HFF-Myc (cell line): ENCODE measurements at regions not wholly inside any gene's neighbourhood (a gene's known extent, or its start where the extent isn't known, plus 50 kb on each side); places are given as distances from the start of the nearest gene placed in this dataset.

ENCODE experiments used
- DNase-seq: peaks from one replicate; pipeline ENCODE4 v3.0.0-alpha.2; 2011; ENCODE audit warnings: low read depth; ENCODE audit errors: extremely low read depth
- H3K4me3 ChIP-seq: replicated peaks from 2 replicates; pipeline ENCODE4 v1.5.1; 2011; ENCODE audit warnings: low read depth, mild to moderate bottlenecking, control low read depth, low read length
- TF ChIP-seq, protein P1 (sequence below): IDR thresholded peaks from 2 replicates; pipeline ENCODE4 v1.5.1; 2012; ENCODE audit warnings: mild to moderate bottlenecking, low read depth, low read length, control low read depth; ENCODE audit errors: missing control alignments

DNA sequence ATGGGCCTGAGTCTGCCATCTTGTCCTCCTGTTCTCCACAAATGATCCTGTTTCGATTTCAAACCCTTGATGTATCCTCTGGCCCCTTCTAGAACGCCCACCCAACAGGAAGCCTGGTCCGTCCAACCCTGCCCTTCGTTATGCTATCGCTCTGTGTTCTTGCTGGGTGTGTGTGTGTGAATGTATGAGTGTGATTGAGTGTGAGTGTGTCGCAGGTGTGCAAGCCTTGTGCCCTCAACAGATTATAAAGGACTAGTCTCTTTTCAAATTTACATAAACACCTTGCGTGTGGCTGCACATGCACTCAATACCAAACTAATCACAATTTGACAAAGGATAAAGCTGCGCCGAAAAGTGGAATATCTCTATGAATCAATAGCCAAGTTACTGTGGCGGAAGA, 149.5 kb upstream of the SALL3 start:
- no peak overlapping the region for H3K4me3 ChIP-seq
- no peak for DNase-seq
- TF ChIP-seq, protein P1, sequence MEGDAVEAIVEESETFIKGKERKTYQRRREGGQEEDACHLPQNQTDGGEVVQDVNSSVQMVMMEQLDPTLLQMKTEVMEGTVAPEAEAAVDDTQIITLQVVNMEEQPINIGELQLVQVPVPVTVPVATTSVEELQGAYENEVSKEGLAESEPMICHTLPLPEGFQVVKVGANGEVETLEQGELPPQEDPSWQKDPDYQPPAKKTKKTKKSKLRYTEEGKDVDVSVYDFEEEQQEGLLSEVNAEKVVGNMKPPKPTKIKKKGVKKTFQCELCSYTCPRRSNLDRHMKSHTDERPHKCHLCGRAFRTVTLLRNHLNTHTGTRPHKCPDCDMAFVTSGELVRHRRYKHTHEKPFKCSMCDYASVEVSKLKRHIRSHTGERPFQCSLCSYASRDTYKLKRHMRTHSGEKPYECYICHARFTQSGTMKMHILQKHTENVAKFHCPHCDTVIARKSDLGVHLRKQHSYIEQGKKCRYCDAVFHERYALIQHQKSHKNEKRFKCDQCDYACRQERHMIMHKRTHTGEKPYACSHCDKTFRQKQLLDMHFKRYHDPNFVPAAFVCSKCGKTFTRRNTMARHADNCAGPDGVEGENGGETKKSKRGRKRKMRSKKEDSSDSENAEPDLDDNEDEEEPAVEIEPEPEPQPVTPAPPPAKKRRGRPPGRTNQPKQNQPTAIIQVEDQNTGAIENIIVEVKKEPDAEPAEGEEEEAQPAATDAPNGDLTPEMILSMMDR: no peak

DNA sequence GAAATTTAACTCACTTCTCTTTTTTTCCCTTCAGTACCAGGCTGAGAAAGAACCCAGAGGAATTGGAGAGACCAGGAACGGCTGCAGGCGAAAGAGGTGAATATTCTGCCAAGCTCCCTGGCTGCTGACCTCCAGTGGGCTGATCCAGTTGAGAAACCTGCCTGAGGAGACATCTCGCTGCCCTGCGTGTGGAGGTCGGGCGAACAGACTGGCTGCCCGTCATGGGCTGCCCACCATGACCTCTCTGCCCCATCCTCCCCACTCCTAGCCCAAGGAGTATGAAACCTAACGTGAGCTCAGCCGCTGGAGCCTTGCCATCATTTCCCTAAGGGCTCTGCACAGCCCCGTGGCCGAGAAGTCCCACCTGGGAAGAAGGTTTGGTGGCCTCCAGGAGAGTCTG, 148.8 kb upstream of the SALL3 start:
- no peak for DNase-seq
- H3K4me3 ChIP-seq: no peak overlapping the region
- TF ChIP-seq, protein P1: no peak

DNA sequence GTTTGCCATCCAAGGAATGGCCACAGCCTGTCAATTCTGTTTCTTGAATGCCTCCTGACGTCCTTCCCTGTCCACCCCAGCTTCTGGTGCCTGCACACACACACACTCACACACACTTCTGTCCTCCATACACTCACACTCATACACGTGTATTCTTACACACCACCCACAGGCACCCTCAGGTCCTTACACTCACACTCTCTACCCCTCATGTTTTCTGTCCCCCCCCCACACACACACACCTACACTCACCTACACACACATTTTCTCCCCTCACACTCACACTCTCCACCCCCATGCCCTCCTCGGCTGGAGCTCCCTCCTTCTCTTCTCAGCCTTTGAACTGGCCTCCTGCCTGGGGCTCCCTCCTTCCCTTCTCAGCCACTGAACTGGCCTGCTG, 148.0 kb upstream of the SALL3 start:
- no peak overlapping the region for H3K4me3 ChIP-seq
- no peak for DNase-seq
- TF ChIP-seq, protein P1: no peak

- TF ChIP-seq, protein P1: no peak
- DNase-seq: no peak
- H3K4me3 ChIP-seq: no peak overlapping the region
Measured at GRCh38 chr18:78833833-78834232, 145.8 kb upstream of the SALL3 start.

DNA sequence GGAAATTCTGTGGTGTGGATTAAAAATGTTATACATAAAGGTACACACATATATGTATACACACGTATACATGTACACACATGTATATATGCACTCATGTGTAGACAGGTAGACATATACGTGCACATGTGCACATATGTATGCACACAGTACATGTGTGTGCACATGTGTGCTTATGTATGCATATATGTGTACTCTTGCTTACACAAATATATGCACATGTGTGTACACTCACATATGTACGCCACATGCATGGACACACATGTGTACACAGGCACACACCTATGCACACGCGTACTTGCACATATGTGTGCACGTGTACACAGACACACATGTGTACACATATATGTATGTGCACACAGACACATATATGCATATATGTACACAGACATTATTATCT, 142.8 kb upstream of the SALL3 start:
- TF ChIP-seq, protein P1: no peak
- no peak for DNase-seq

GRCh38 chr18:78837754-78838153, 141.9 kb upstream of the SALL3 start:
- no peak for DNase-seq
- TF ChIP-seq, protein P1: no peak
- no peak overlapping the region for H3K4me3 ChIP-seq

More for the DNA sequence above, 142.8 kb upstream of the SALL3 start:
- H3K4me3 ChIP-seq: no peak overlapping the region

- DNase-seq: no peak
- TF ChIP-seq, protein P1: no peak
- H3K4me3 ChIP-seq: no peak overlapping the region
Measured at GRCh38 chr18:78838183-78838582, 141.4 kb upstream of the SALL3 start.
